Panc1 (cell line): ENCODE measurements at regions not wholly inside any gene's neighbourhood (a gene's known extent, or its start where the extent isn't known, plus 50 kb on each side); places are given as distances from the start of the nearest gene placed in this dataset.

Experiments
- ATAC-seq: fragments of 200-7000 bp; cut with Tn5 transposase; 2 replicates; pipeline ENCODE4 v1.9.1; 2020; ENCODE audit warnings: mild to moderate bottlenecking, moderate library complexity
- BruUV-seq: library from RNA; stranded (reverse); fragments of 400-500 nt; replicated peaks from 2 replicates; lab custom pipeline; 2021; lab: Mats Ljungman, UMichigan
- CTCF ChIA-PET: fragments of 300-600 bp; sonication (Branson Sonifier 250); formaldehyde crosslinking; loops from one replicate; lab custom pipeline; 2022; ENCODE audit warnings: antibody characterized with exemption; lab: Charles Lee
- POLR2A ChIA-PET: fragments of 300-600 bp; sonication (Branson Sonifier 250); formaldehyde crosslinking; loops from one replicate; lab custom pipeline; 2022; ENCODE audit warnings: antibody characterized with exemption; lab: Charles Lee
- DNase-seq: peaks from one replicate; pipeline ENCODE4 v3.0.0-alpha.2; 2010; ENCODE audit warnings: low read depth, low spot score
- H3K27ac ChIP-seq: 2 replicates; pipeline ENCODE4 v1.5.1; 2011; ENCODE audit warnings: mild to moderate bottlenecking, low read length, inconsistent platforms
- H3K27me3 ChIP-seq: fragments of 200-500 bp; sonication (Bioruptor generic); 2 replicates; pipeline ENCODE4 v1.6.0; 2014; ENCODE audit warnings: low read length, inconsistent platforms; ENCODE audit not compliant: control insufficient read depth, insufficient read depth
- H3K36me3 ChIP-seq: fragments of 200-500 bp; sonication (Bioruptor generic); 2 replicates; pipeline ENCODE4 v1.5.1; 2014; ENCODE audit warnings: inconsistent platforms, mild to moderate bottlenecking, low read length, moderate library complexity; ENCODE audit not compliant: control insufficient read depth, insufficient read depth
- H3K4me1 ChIP-seq: 2 replicates; pipeline ENCODE4 v1.5.1; 2011; ENCODE audit warnings: inconsistent platforms, mild to moderate bottlenecking, low read length, moderate library complexity; ENCODE audit not compliant: control insufficient read depth, insufficient read depth
- H3K4me3 ChIP-seq, 2 experiments: 2 replicates each; pipeline ENCODE4 v1.5.1; 2011 to 2012; ENCODE audit warnings: low read depth in 2 of 2, low read length in 2 of 2, mild to moderate bottlenecking in 2 of 2, inconsistent platforms in 1 of 2, moderate library complexity in 1 of 2
- H3K9me3 ChIP-seq: fragments of 200-500 bp; sonication (Bioruptor generic); 2 replicates; pipeline ENCODE4 v1.5.1; 2014; ENCODE audit warnings: low read depth, mild to moderate bottlenecking, inconsistent platforms, low read length, moderate library complexity; ENCODE audit not compliant: control insufficient read depth, insufficient read depth
- POLR2AphosphoS5 ChIP-seq: IDR thresholded peaks from 2 replicates; pipeline ENCODE4 v1.6.1; 2012; ENCODE audit warnings: mild to moderate bottlenecking, low read depth, low read length, moderate library complexity
- REST ChIP-seq, 2 experiments: IDR thresholded peaks; 2 replicates each; pipeline ENCODE4 v1.6.1; 2011 to 2012; ENCODE audit warnings: low read depth in 2 of 2, control low read depth in 1 of 2, low read length in 1 of 2, mild to moderate bottlenecking in 1 of 2, moderate library complexity in 1 of 2; ENCODE audit not compliant: insufficient read depth in 1 of 2
- SIN3A ChIP-seq: IDR thresholded peaks from 2 replicates; pipeline ENCODE4 v1.6.1; 2012; ENCODE audit warnings: low read depth, mild to moderate bottlenecking, low read length, moderate library complexity, borderline replicate concordance; ENCODE audit not compliant: insufficient read depth
- TCF7L2 ChIP-seq: IDR thresholded peaks from 2 replicates; pipeline ENCODE4 v1.6.1; 2011; ENCODE audit warnings: mild to moderate bottlenecking, low read depth, low read length, inconsistent platforms
- in situ Hi-C: cut with HindIII; loops from 2 replicates; pipeline ENCODE4 v1.10.0; 2016; ENCODE audit warnings: low sequenced_read_pairs, low pct_unique_long_range_greater_than_20kb
- intact Hi-C: fragments of 100-400 bp; cut with micrococcal nuclease; formaldehyde crosslinking; loops from one replicate; pipeline ENCODE4 v1.10.0; 2022; ENCODE audit not compliant: unreplicated experiment
- TF ChIP-seq, protein P1 (sequence below): fragments of 450-650 bp; IDR thresholded peaks from 2 replicates; pipeline ENCODE4 v1.5.1; 2017; ENCODE audit warnings: mild to moderate bottlenecking

DNA sequence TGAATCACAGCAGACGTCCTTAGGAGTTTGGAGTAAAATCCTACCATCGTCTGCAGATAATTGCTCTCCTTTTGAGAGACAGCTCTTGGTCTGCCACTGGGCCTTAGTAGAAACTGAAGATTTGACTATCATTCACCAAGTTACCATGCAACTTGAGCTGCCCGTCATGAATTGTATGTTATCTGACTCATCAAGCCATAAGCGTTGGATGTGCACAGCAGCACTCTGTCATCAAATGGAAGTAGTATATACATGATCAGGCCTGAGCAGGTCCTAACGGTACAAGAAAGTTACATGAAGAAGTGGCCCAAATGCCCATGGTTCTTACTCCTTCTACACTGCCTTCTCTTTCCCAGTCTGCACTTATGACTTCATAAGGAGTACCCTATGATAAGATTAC, 317.8 kb downstream of the GPATCH2 start:
- in situ Hi-C loops: no loop called here
- POLR2A ChIA-PET: no interaction called here
- no peak for ATAC-seq

GRCh38 chr1:217311766-217312165, 319.1 kb downstream of the GPATCH2 start:
- Histone ChIP-seq H3K27me3 (no peaks in the 10 kb centered on the region), H3K27ac (no peak overlapping the region), H3K4me3 (no peak overlapping the region), H3K36me3 (no peaks in the 10 kb centered on the region), H3K9me3 (no peaks in the 10 kb centered on the region), H3K4me1 (no peaks in the 10 kb centered on the region)
- TF ChIP-seq POLR2AphosphoS5: no peak
- TF ChIP-seq, protein P1, sequence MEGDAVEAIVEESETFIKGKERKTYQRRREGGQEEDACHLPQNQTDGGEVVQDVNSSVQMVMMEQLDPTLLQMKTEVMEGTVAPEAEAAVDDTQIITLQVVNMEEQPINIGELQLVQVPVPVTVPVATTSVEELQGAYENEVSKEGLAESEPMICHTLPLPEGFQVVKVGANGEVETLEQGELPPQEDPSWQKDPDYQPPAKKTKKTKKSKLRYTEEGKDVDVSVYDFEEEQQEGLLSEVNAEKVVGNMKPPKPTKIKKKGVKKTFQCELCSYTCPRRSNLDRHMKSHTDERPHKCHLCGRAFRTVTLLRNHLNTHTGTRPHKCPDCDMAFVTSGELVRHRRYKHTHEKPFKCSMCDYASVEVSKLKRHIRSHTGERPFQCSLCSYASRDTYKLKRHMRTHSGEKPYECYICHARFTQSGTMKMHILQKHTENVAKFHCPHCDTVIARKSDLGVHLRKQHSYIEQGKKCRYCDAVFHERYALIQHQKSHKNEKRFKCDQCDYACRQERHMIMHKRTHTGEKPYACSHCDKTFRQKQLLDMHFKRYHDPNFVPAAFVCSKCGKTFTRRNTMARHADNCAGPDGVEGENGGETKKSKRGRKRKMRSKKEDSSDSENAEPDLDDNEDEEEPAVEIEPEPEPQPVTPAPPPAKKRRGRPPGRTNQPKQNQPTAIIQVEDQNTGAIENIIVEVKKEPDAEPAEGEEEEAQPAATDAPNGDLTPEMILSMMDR: no peak
- no peak for TF ChIP-seq SIN3A
- TF ChIP-seq TCF7L2: no peak
- no peak for TF ChIP-seq REST (IDR thresholded peaks at IDR 0.05; ENCODE audit: insufficient read depth in 1 of 2, low read depth in 2 of 2, low read length in 1 of 2)
- in situ Hi-C loops: no loop called here
- POLR2A ChIA-PET: no interaction called here
- no TSS peak for BruUV-seq
- ATAC-seq (no peak), DNase-seq (no peak)
- CTCF ChIA-PET: no interaction called here
- intact Hi-C loops: no loop called here

More for the DNA sequence above, 317.8 kb downstream of the GPATCH2 start:
- no peaks in the 10 kb centered on the region for H3K4me1 ChIP-seq
- no peak overlapping the region for H3K27ac ChIP-seq
- no TSS peak for BruUV-seq
- no peaks in the 10 kb centered on the region for H3K27me3 ChIP-seq
- intact Hi-C loops: no loop called here
- CTCF ChIA-PET: no interaction called here
- no peaks in the 10 kb centered on the region for H3K9me3 ChIP-seq
- no peak overlapping the region for H3K4me3 ChIP-seq
- no peaks in the 10 kb centered on the region for H3K36me3 ChIP-seq
- TF ChIP-seq, protein P1: no peak
- TF ChIP-seq SIN3A (no peak), TCF7L2 (no peak), POLR2AphosphoS5 (no peak), REST (IDR thresholded peaks at IDR 0.05; ENCODE audit: insufficient read depth in 1 of 2, low read depth in 2 of 2, low read length in 1 of 2) (no peak)
- no peak for DNase-seq
